GM20000 (cell line): ENCODE measurements at regions not wholly inside any gene's neighbourhood (a gene's known extent, or its start where the extent isn't known, plus 50 kb on each side); places are given as distances from the start of the nearest gene placed in this dataset.
"Not testable (repeated sequence)": the region's sequence is repeated elsewhere in the genome, so short reads cannot be mapped to it uniquely, and the experiment has no call there.

Experiments used
- DNase-seq: peaks from one replicate; pipeline ENCODE4 v3.0.0; 2012; ENCODE audit warnings: low spot score
- CTCF ChIP-seq: IDR thresholded peaks from 2 replicates; pipeline ENCODE4 v1.5.1; 2012; ENCODE audit warnings: mild to moderate bottlenecking, control low read depth; ENCODE audit errors: extremely low read depth, missing control alignments

- no peak for TF ChIP-seq CTCF
- no peak for DNase-seq
Observed at GRCh38 chr10:35942057-35942456, 300.0 kb upstream of the FZD8 start.

GRCh38 chr10:35940141-35941041 lies 298.3 kb upstream of the FZD8 start:
- no peak for DNase-seq
- no peak for TF ChIP-seq CTCF

- DNase-seq, result no peak
- no peak for TF ChIP-seq CTCF
Observed at GRCh38 chr10:35938160-35938559, 296.1 kb upstream of the FZD8 start.

GRCh38 chr10:35937546-35937945 lies 295.4 kb upstream of the FZD8 start:
- no peak for DNase-seq
- no peak for TF ChIP-seq CTCF

GRCh38 chr10:35934642-35934995 lies 292.5 kb upstream of the FZD8 start:
- DNase-seq, result no peak
- no peak for TF ChIP-seq CTCF

- DNase-seq, result no peak
- no peak for TF ChIP-seq CTCF
Observed at GRCh38 chr10:35933940-35934641, 292.0 kb upstream of the FZD8 start.

GRCh38 chr10:35933491-35933890 lies 291.4 kb upstream of the FZD8 start:
- no peak for DNase-seq
- TF ChIP-seq CTCF, result no peak

GRCh38 chr10:35929962-35930361 lies 287.9 kb upstream of the FZD8 start:
- not testable (repeated sequence) for DNase-seq
